HepG2 (cell line): ENCODE measurements at regions not wholly inside any gene's neighbourhood (a gene's known extent, or its start where the extent isn't known, plus 50 kb on each side); places are given as distances from the start of the nearest gene placed in this dataset.

Experiments used
- ATAC-seq: fragments of 200-7000 bp; cut with Tn5 transposase; 3 replicates; pipeline ENCODE4 v1.9.1; 2020; ENCODE audit warnings: mild to moderate bottlenecking, moderate library complexity
- BruUV-seq: library from RNA; stranded (reverse); fragments of 400-500 nt; replicated peaks from 2 replicates; lab custom pipeline; 2021; lab: Mats Ljungman, UMichigan
- CTCF ChIA-PET: fragments of 300-600 bp; formaldehyde crosslinking; extraction: SDS; loops from one replicate; lab custom pipeline; 2021; ENCODE audit warnings: low total read pairs, inconsistent platforms, low intra/inter-chr PET ratio; lab: Yijun Ruan, JAX
- POLR2A ChIA-PET: fragments of 350-600 bp; sonication (Branson Sonifier 250); formaldehyde crosslinking; loops from one replicate; lab custom pipeline; 2020; ENCODE audit warnings: antibody characterized with exemption, inconsistent platforms; lab: Yijun Ruan, JAX
- DNase-seq: peaks from one replicate; pipeline ENCODE4 v3.0.0-alpha.2; 2015; ENCODE audit warnings: low spot score
- FAIRE-seq: peaks from 3 replicates; lab custom pipeline; 2011; peaks lifted over from hg19 to GRCh38; lab: Jason Lieb, UNC
- H2AFZ ChIP-seq: one replicate; pipeline ENCODE4 v1.6.1; 2011; ENCODE audit warnings: low read length, inconsistent platforms
- H3K27ac ChIP-seq: fragments of 300-600 bp; 3 replicates; pipeline ENCODE4 v1.8.0; 2011; ENCODE audit warnings: mixed run types, mild to moderate bottlenecking, mixed read lengths, low read length, inconsistent platforms; ENCODE audit not compliant: insufficient read depth; ENCODE audit errors: extremely low read length
- H3K27me3 ChIP-seq, 2 experiments: fragments of 200-600 bp in 1 of 2; 2 replicates in 1 of 2; 3 replicates in 1 of 2; pipeline versions ENCODE4 v1.6.0 to v1.8.0; 2011; ENCODE audit warnings: low read length in 2 of 2, mild to moderate bottlenecking in 2 of 2, moderate library complexity in 2 of 2, inconsistent platforms in 1 of 2; ENCODE audit not compliant: insufficient read depth in 2 of 2, control insufficient read depth in 1 of 2
- H3K36me3 ChIP-seq, 2 experiments: fragments of 200-600 bp in 1 of 2; replicated peaks in 1 of 2; 2 replicates in 1 of 2; 3 replicates in 1 of 2; pipeline versions ENCODE4 v1.5.1 to v1.8.0; 2011; ENCODE audit warnings: low read length in 2 of 2, inconsistent platforms in 1 of 2; ENCODE audit not compliant: insufficient read depth in 2 of 2, control insufficient read depth in 1 of 2
- H3K4me1 ChIP-seq: 2 replicates; pipeline ENCODE4 v1.5.1; 2012; ENCODE audit warnings: low read length, inconsistent platforms; ENCODE audit not compliant: insufficient read depth
- H3K4me2 ChIP-seq: 2 replicates; pipeline ENCODE4 v1.6.0; 2011; ENCODE audit warnings: low read depth, low read length, inconsistent platforms
- H3K4me3 ChIP-seq, 3 experiments: fragments of 200-600 bp in 1 of 3; sonication (generic), shearing (Covaris generic) in 1 of 3; replicated peaks in 1 of 3; 2 replicates each; pipeline ENCODE4 v1.5.1; 2011 to 2016; ENCODE audit warnings: low read length in 3 of 3, inconsistent platforms in 2 of 3, low read depth in 2 of 3, mild to moderate bottlenecking in 2 of 3, control low read depth in 1 of 3, mixed read lengths in 1 of 3; ENCODE audit not compliant: insufficient read depth in 1 of 3
- H3K79me2 ChIP-seq: one replicate; pipeline ENCODE4 v1.6.1; 2011; ENCODE audit warnings: low read length, inconsistent platforms; ENCODE audit not compliant: insufficient read depth
- H3K9ac ChIP-seq: 2 replicates; pipeline ENCODE4 v1.6.0; 2011; ENCODE audit warnings: mild to moderate bottlenecking, low read depth, low read length, inconsistent platforms; ENCODE audit not compliant: insufficient read depth
- H3K9me3 ChIP-seq: 2 replicates; pipeline ENCODE4 v1.5.1; 2012; ENCODE audit warnings: mild to moderate bottlenecking, low read length
- H4K20me1 ChIP-seq: 2 replicates; pipeline ENCODE4 v1.6.0; 2011; ENCODE audit warnings: inconsistent platforms, mild to moderate bottlenecking, low read length, moderate library complexity; ENCODE audit not compliant: insufficient read depth
- GZF1 ChIP-seq: sonication (generic); formaldehyde crosslinking; IDR thresholded peaks from 2 replicates; pipeline ENCODE4 v1.5.1; 2020; ENCODE audit warnings: mild to moderate bottlenecking, missing genetic modification reagents
- PLRG1 ChIP-seq: fragments of 450-650 bp; conservative IDR thresholded peaks from 2 replicates; pipeline ENCODE4 v1.6.1; 2016
- ZNF331 ChIP-seq: sonication (generic); formaldehyde crosslinking; IDR thresholded peaks from 2 replicates; pipeline ENCODE4 v1.4.0; 2020; ENCODE audit warnings: missing genetic modification reagents
- ZNF563 ChIP-seq: sonication (generic); formaldehyde crosslinking; IDR thresholded peaks from 2 replicates; pipeline ENCODE4 v1.8.0; 2022; ENCODE audit warnings: mild to moderate bottlenecking, moderate library complexity, missing genetic modification reagents
- WGBS: methylation state at CpG from one replicate; pipeline ENCODE4 v1.1.6; 2017; ENCODE audit warnings: low lambda C conversion rate; 5-methylcytosine and 5-hydroxymethylcytosine counted together
- in situ Hi-C: cut with HindIII; loops from 2 replicates; pipeline ENCODE4 v1.10.0; 2017; ENCODE audit warnings: low pct_unique_long_range_greater_than_20kb; ENCODE audit not compliant: extremely low pct_ligation_motif_present
- intact Hi-C: fragments of 100-400 bp; cut with micrococcal nuclease; formaldehyde crosslinking; loops from one replicate; pipeline ENCODE4 v1.10.0; 2022; ENCODE audit not compliant: unreplicated experiment

DNA sequence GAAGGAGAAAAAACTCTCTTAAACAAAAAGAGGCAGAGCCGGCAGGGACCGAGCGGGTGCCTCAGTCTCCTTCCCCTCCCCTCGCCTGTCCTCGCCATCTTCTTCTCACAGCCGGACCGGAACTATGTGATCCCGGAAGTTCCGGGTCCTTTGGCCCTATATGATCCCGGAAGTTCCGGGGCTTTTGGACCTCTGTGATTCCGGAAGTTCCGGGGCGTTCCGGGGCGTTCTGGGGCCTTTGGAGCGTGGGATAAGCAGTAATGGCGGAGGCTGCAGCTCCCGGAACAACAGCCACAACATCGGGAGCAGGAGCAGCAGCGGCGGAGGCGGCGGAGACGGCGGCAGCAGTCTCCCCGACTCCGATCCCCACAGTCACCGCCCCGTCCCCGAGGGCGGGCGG is 98.9 kb upstream of the MED14 start:
- no peaks in the 10 kb centered on the region for H3K36me3 ChIP-seq
- CTCF ChIA-PET, result no interaction called here
- H3K79me2 ChIP-seq, result no peaks in the 10 kb centered on the region
- intact Hi-C loops, result no loop called here
- no peaks in the 10 kb centered on the region for H3K4me1 ChIP-seq
- H3K4me2 ChIP-seq, result no peak overlapping the region
- BruUV-seq, result no TSS peak
- 95% methylated on average over 20 of the region's 33 CpGs for WGBS
- FAIRE-seq (no peak), DNase-seq (no peak), ATAC-seq (no peak)
- no peak overlapping the region for H2AFZ ChIP-seq
- H3K9ac ChIP-seq, result no peak overlapping the region
- H3K9me3 ChIP-seq, result no peaks in the 10 kb centered on the region
- no peaks in the 10 kb centered on the region for H3K27me3 ChIP-seq
- POLR2A ChIA-PET, result no interaction called here
- H3K4me3 ChIP-seq, result no peak overlapping the region
- TF ChIP-seq ZNF331 (CRISPR knock-in tag), result no peak
- no peak for TF ChIP-seq ZNF563 (CRISPR knock-in tag)
- no peak for TF ChIP-seq PLRG1
- no peaks in the 10 kb centered on the region for H4K20me1 ChIP-seq
- H3K27ac ChIP-seq, result no peak overlapping the region
- in situ Hi-C loops, result no loop called here

DNA sequence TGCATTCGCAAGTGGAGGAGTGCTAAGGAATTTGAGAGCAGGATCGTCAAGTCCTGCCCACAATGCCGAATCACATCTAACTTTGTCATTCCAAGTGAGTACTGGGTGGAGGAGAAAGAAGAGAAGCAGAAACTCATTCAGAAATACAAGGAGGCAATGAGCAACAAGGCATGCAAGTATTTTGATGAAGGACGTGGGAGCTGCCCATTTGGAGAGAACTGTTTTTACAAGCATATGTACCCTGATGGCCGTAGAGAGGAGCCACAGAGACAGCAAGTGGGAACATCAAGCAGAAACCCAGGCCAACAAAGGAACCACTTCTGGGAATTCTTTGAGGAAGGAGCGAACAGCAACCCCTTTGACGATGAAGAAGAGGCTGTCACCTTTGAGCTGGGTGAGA is 100.2 kb upstream of the MED14 start:
- Histone ChIP-seq H3K79me2 (no peaks in the 10 kb centered on the region), H3K4me1 (no peaks in the 10 kb centered on the region), H3K4me3 (no peak overlapping the region), H3K27me3 (no peaks in the 10 kb centered on the region), H3K36me3 (no peaks in the 10 kb centered on the region), H3K9me3 (no peaks in the 10 kb centered on the region), H3K9ac (no peak overlapping the region), H3K4me2 (no peak overlapping the region), H3K27ac (no peak overlapping the region), H4K20me1 (no peaks in the 10 kb centered on the region), H2AFZ (no peak overlapping the region)
- BruUV-seq, result no TSS peak
- in situ Hi-C loops (no loop called here), intact Hi-C loops (no loop called here)
- ATAC-seq (no peak), FAIRE-seq (no peak), DNase-seq (no peak)
- WGBS, result 72% methylated on average over 7 of the region's 7 CpGs
- no peak for TF ChIP-seq GZF1 (CRISPR knock-in tag)
- CTCF ChIA-PET, result no interaction called here
- POLR2A ChIA-PET, result no interaction called here
